HepG2 (cell line): ENCODE measurements at regions not wholly inside any gene's neighbourhood (a gene's known extent, or its start where the extent isn't known, plus 50 kb on each side); places are given as distances from the start of the nearest gene placed in this dataset.

Experiments used
- ATAC-seq: fragments of 200-7000 bp; cut with Tn5 transposase; 3 replicates; pipeline ENCODE4 v1.9.1; 2020; ENCODE audit warnings: mild to moderate bottlenecking, moderate library complexity
- BruUV-seq: library from RNA; stranded (reverse); fragments of 400-500 nt; replicated peaks from 2 replicates; lab custom pipeline; 2021; lab: Mats Ljungman, UMichigan
- CTCF ChIA-PET: fragments of 300-600 bp; formaldehyde crosslinking; extraction: SDS; loops from one replicate; lab custom pipeline; 2021; ENCODE audit warnings: low total read pairs, inconsistent platforms, low intra/inter-chr PET ratio; lab: Yijun Ruan, JAX
- POLR2A ChIA-PET: fragments of 350-600 bp; sonication (Branson Sonifier 250); formaldehyde crosslinking; loops from one replicate; lab custom pipeline; 2020; ENCODE audit warnings: antibody characterized with exemption, inconsistent platforms; lab: Yijun Ruan, JAX
- DNase-seq: peaks from one replicate; pipeline ENCODE4 v3.0.0-alpha.2; 2015; ENCODE audit warnings: low spot score
- FAIRE-seq: peaks from 3 replicates; lab custom pipeline; 2011; peaks lifted over from hg19 to GRCh38; lab: Jason Lieb, UNC
- H2AFZ ChIP-seq: one replicate; pipeline ENCODE4 v1.6.1; 2011; ENCODE audit warnings: low read length, inconsistent platforms
- H3K27ac ChIP-seq: fragments of 300-600 bp; 3 replicates; pipeline ENCODE4 v1.8.0; 2011; ENCODE audit warnings: mixed run types, mild to moderate bottlenecking, mixed read lengths, low read length, inconsistent platforms; ENCODE audit not compliant: insufficient read depth; ENCODE audit errors: extremely low read length
- H3K27me3 ChIP-seq, 2 experiments: fragments of 200-600 bp in 1 of 2; 2 replicates in 1 of 2; 3 replicates in 1 of 2; pipeline versions ENCODE4 v1.6.0 to v1.8.0; 2011; ENCODE audit warnings: low read length in 2 of 2, mild to moderate bottlenecking in 2 of 2, moderate library complexity in 2 of 2, inconsistent platforms in 1 of 2; ENCODE audit not compliant: insufficient read depth in 2 of 2, control insufficient read depth in 1 of 2
- H3K36me3 ChIP-seq, 2 experiments: fragments of 200-600 bp in 1 of 2; replicated peaks in 1 of 2; 2 replicates in 1 of 2; 3 replicates in 1 of 2; pipeline versions ENCODE4 v1.5.1 to v1.8.0; 2011; ENCODE audit warnings: low read length in 2 of 2, inconsistent platforms in 1 of 2; ENCODE audit not compliant: insufficient read depth in 2 of 2, control insufficient read depth in 1 of 2
- H3K4me1 ChIP-seq: 2 replicates; pipeline ENCODE4 v1.5.1; 2012; ENCODE audit warnings: low read length, inconsistent platforms; ENCODE audit not compliant: insufficient read depth
- H3K4me2 ChIP-seq: 2 replicates; pipeline ENCODE4 v1.6.0; 2011; ENCODE audit warnings: low read depth, low read length, inconsistent platforms
- H3K4me3 ChIP-seq, 3 experiments: fragments of 200-600 bp in 1 of 3; sonication (generic), shearing (Covaris generic) in 1 of 3; replicated peaks in 1 of 3; 2 replicates each; pipeline ENCODE4 v1.5.1; 2011 to 2016; ENCODE audit warnings: low read length in 3 of 3, inconsistent platforms in 2 of 3, low read depth in 2 of 3, mild to moderate bottlenecking in 2 of 3, control low read depth in 1 of 3, mixed read lengths in 1 of 3; ENCODE audit not compliant: insufficient read depth in 1 of 3
- H3K79me2 ChIP-seq: one replicate; pipeline ENCODE4 v1.6.1; 2011; ENCODE audit warnings: low read length, inconsistent platforms; ENCODE audit not compliant: insufficient read depth
- H3K9ac ChIP-seq: 2 replicates; pipeline ENCODE4 v1.6.0; 2011; ENCODE audit warnings: mild to moderate bottlenecking, low read depth, low read length, inconsistent platforms; ENCODE audit not compliant: insufficient read depth
- H3K9me3 ChIP-seq: 2 replicates; pipeline ENCODE4 v1.5.1; 2012; ENCODE audit warnings: mild to moderate bottlenecking, low read length
- H4K20me1 ChIP-seq: 2 replicates; pipeline ENCODE4 v1.6.0; 2011; ENCODE audit warnings: inconsistent platforms, mild to moderate bottlenecking, low read length, moderate library complexity; ENCODE audit not compliant: insufficient read depth
- FOSL2 ChIP-seq: sonication (generic); formaldehyde crosslinking; IDR thresholded peaks from 2 replicates; pipeline ENCODE4 v1.4.0; 2020; ENCODE audit warnings: missing genetic modification reagents
- FOXM1 ChIP-seq: sonication (generic); formaldehyde crosslinking; IDR thresholded peaks from 2 replicates; pipeline ENCODE4 v1.5.0; 2020; ENCODE audit warnings: missing genetic modification reagents
- KMT2A ChIP-seq: sonication (generic); formaldehyde crosslinking; IDR thresholded peaks from 2 replicates; pipeline ENCODE4 v1.4.0; 2020; ENCODE audit warnings: missing genetic modification reagents
- MAFF ChIP-seq: IDR thresholded peaks from 2 replicates; pipeline ENCODE4 v1.6.1; 2011; ENCODE audit warnings: low read depth, low read length, improper control_type of control experiment
- MAFK ChIP-seq, 2 experiments: IDR thresholded peaks in 1 of 2; conservative IDR thresholded peaks in 1 of 2; 2 replicates each; pipeline ENCODE4 v1.6.1; 2011; ENCODE audit warnings: improper control_type of control experiment in 2 of 2, low read length in 2 of 2
- MAZ ChIP-seq, 2 experiments: sonication (generic) in 1 of 2; formaldehyde crosslinking in 1 of 2; IDR thresholded peaks; 2 replicates each; pipeline versions ENCODE4 v1.5.0 to v1.6.1; 2012 to 2020; ENCODE audit warnings: low read depth in 2 of 2, mild to moderate bottlenecking in 2 of 2, borderline replicate concordance in 1 of 2, improper control_type of control experiment in 1 of 2, low read length in 1 of 2, missing genetic modification reagents in 1 of 2, moderate library complexity in 1 of 2
- SETDB1 ChIP-seq: sonication (generic); formaldehyde crosslinking; IDR thresholded peaks from 2 replicates; pipeline ENCODE4 v1.5.1; 2020; ENCODE audit warnings: missing genetic modification reagents, mild to moderate bottlenecking, borderline replicate concordance
- ZNF720 ChIP-seq: sonication (generic); formaldehyde crosslinking; IDR thresholded peaks from 2 replicates; pipeline ENCODE4 v1.4.0; 2020; ENCODE audit warnings: missing genetic modification reagents
- WGBS: methylation state at CpG from one replicate; pipeline ENCODE4 v1.1.6; 2017; ENCODE audit warnings: low lambda C conversion rate; 5-methylcytosine and 5-hydroxymethylcytosine counted together
- in situ Hi-C: cut with HindIII; loops from 2 replicates; pipeline ENCODE4 v1.10.0; 2017; ENCODE audit warnings: low pct_unique_long_range_greater_than_20kb; ENCODE audit not compliant: extremely low pct_ligation_motif_present
- intact Hi-C: fragments of 100-400 bp; cut with micrococcal nuclease; formaldehyde crosslinking; loops from one replicate; pipeline ENCODE4 v1.10.0; 2022; ENCODE audit not compliant: unreplicated experiment
- TF ChIP-seq, protein P1 (sequence below): sonication (generic); formaldehyde crosslinking; IDR thresholded peaks from 2 replicates; pipeline ENCODE4 v1.4.0; 2020; ENCODE audit warnings: missing genetic modification reagents

DNA sequence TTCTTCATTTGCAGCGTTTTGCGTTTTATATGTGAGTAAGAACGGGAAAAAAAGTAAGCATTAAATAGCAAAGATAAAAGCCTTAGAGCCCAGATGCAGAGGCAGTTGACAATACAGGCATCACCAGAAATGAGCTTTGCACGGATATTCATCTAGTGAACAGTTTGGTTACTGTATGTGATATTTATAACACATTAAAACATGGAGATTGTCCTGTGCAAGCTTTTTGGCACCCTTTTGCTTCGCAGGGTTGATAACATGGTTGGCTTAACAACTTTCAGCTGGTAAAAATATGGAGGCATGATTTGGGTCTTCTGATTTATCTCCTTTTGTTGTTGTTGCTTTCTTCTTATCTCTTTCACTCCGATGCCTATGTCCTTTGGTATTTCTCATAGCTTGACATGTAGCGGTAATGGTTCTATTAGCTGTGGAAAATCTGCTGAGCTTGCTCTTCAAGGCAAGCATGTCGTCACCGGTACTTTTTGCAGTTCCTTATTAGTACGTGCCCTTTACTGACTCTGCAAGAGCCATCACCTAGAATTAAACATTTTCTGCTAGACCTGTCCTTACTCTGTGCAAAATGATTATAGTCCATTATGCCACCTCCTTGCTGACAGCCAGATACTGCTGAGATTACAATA is 102.9 kb downstream of the PCDH7 start:
- no peak for FAIRE-seq
- no peak for DNase-seq
- H3K9me3 ChIP-seq = no peaks in the 10 kb centered on the region
- H3K27me3 ChIP-seq = no peaks in the 10 kb centered on the region
- no peak overlapping the region for H2AFZ ChIP-seq
- TF ChIP-seq SETDB1 (CRISPR knock-in tag) (no peak), MAFF (peak; percentile 57), MAFK (conservative IDR thresholded peaks at IDR 0.05 in 1 of 2, IDR thresholded peaks at IDR 0.05 in 1 of 2; ENCODE audit: low read length in 2 of 2) (peak; percentile 26 to 67; a peak in 2 of 4 replicates)
- H3K4me3 ChIP-seq = no peak overlapping the region
- CTCF ChIA-PET = no interaction called here
- H3K36me3 ChIP-seq = no peaks in the 10 kb centered on the region
- 10% methylated on average over 10 of the region's 10 CpGs for WGBS
- POLR2A ChIA-PET = no interaction called here
- ATAC-seq = no peak
- H3K4me1 ChIP-seq = no peaks in the 10 kb centered on the region
- H3K9ac ChIP-seq = no peak overlapping the region
- BruUV-seq = no TSS peak
- intact Hi-C loops = no loop called here
- no peak overlapping the region for H3K27ac ChIP-seq
- H4K20me1 ChIP-seq = no peaks in the 10 kb centered on the region
- in situ Hi-C loops = no loop called here
- no peak overlapping the region for H3K4me2 ChIP-seq
- no peaks in the 10 kb centered on the region for H3K79me2 ChIP-seq

DNA sequence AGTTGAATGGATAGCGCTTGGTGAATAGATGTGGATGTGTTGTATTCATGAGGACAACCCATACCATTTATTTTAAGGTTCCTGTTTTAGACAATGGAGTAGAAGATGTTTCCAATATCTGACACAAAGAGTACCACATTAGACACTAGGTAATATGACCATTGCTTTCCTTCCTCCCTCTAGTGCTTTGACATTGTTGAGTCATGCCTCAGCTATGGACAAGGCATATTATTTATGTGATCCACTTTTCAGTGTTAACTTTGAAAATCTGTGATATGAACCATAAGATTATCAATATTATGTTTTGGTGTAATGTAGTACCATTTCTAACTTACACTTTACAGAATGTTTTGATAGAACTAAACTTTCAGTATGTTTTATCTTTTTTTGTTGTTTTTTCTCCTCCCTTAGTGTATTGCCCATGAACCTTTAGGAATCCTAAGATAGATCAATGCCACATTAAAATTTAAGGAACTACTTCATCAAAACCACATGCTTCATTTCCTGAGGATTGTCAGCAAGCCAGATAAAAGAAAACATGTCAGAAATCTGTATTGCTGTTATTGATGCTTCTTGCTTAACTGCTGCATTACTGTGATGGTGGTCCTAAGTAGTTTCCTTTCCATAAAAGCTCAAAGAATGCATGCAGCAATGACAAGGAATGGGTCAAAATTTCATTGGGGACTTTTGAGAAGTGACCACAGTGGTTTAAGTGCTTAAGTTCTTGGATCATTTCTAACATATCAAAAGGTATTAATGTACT is 105.0 kb downstream of the PCDH7 start:
- 4% methylated on average over 1 of the region's 1 CpG for WGBS
- no TSS peak for BruUV-seq
- H3K79me2 ChIP-seq = no peaks in the 10 kb centered on the region
- H3K9me3 ChIP-seq = no peaks in the 10 kb centered on the region
- no peak overlapping the region for H3K9ac ChIP-seq
- ATAC-seq (no peak), FAIRE-seq (no peak), DNase-seq (no peak)
- ChIA-PET CTCF (no interaction called here), POLR2A (no interaction called here)
- no peaks in the 10 kb centered on the region for H3K27me3 ChIP-seq
- no peaks in the 10 kb centered on the region for H3K36me3 ChIP-seq
- intact Hi-C loops (no loop called here), in situ Hi-C loops (no loop called here)
- H3K27ac ChIP-seq = no peak overlapping the region
- H3K4me1 ChIP-seq = no peaks in the 10 kb centered on the region
- H3K4me2 ChIP-seq = no peak overlapping the region
- H4K20me1 ChIP-seq = no peaks in the 10 kb centered on the region
- H2AFZ ChIP-seq = no peak overlapping the region
- no peak overlapping the region for H3K4me3 ChIP-seq
- TF ChIP-seq ZNF720 (CRISPR knock-in tag) = no peak
- no peak for TF ChIP-seq FOXM1 (CRISPR knock-in tag)
- no peak for TF ChIP-seq KMT2A (CRISPR knock-in tag)
- no peak for TF ChIP-seq FOSL2 (CRISPR knock-in tag)
- TF ChIP-seq, protein P1, sequence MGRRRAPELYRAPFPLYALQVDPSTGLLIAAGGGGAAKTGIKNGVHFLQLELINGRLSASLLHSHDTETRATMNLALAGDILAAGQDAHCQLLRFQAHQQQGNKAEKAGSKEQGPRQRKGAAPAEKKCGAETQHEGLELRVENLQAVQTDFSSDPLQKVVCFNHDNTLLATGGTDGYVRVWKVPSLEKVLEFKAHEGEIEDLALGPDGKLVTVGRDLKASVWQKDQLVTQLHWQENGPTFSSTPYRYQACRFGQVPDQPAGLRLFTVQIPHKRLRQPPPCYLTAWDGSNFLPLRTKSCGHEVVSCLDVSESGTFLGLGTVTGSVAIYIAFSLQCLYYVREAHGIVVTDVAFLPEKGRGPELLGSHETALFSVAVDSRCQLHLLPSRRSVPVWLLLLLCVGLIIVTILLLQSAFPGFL = no peak
- TF ChIP-seq MAZ (IDR thresholded peaks at IDR 0.05; ENCODE audit: borderline replicate concordance, low read depth, low read length) = no peak
- TF ChIP-seq MAZ (CRISPR knock-in tag; IDR thresholded peaks at IDR 0.05; ENCODE audit: low read depth) = no peak
